GM19238 (cell line): ENCODE measurements at regions not wholly inside any gene's neighbourhood (a gene's known extent, or its start where the extent isn't known, plus 50 kb on each side); places are given as distances from the start of the nearest gene placed in this dataset.
"Not testable (repeated sequence)": the region's sequence is repeated elsewhere in the genome, so short reads cannot be mapped to it uniquely, and the experiment has no call there.

Experiments used
- DNase-seq: peaks from one replicate; pipeline ENCODE4 v3.0.0; 2011; ENCODE audit warnings: low spot score; ENCODE audit not compliant: insufficient read length

GRCh38 chr10:21366108-21366507 is 159.4 kb downstream of the SKIDA1 start:
- DNase-seq = not testable (repeated sequence)

- no peak for DNase-seq
These were observed 161.0 kb downstream of the SKIDA1 start for GRCh38 chr10:21364196-21365114.

- DNase-seq = no peak
These were observed 161.8 kb downstream of the SKIDA1 start for GRCh38 chr10:21363731-21364104.

- no peak for DNase-seq
These were observed 162.3 kb downstream of the SKIDA1 start for GRCh38 chr10:21363092-21363730.

GRCh38 chr10:21359202-21359601 is 166.3 kb downstream of the SKIDA1 start:
- DNase-seq = no peak

- DNase-seq = no peak
These were observed 169.9 kb downstream of the SKIDA1 start for GRCh38 chr10:21355591-21356011.

GRCh38 chr10:21352886-21353285 is 172.6 kb downstream of the SKIDA1 start:
- no peak for DNase-seq

- not testable (repeated sequence) for DNase-seq
These were observed 173.9 kb downstream of the SKIDA1 start for GRCh38 chr10:21351594-21351993.

- no peak for DNase-seq
These were observed 175.6 kb downstream of the SKIDA1 start for GRCh38 chr10:21349912-21350286.

- DNase-seq = no peak
These were observed 177.7 kb downstream of the SKIDA1 start for GRCh38 chr10:21347785-21348170.

GRCh38 chr10:21347043-21347784 is 178.3 kb downstream of the SKIDA1 start:
- no peak for DNase-seq

GRCh38 chr10:21343087-21343486 is 182.4 kb downstream of the SKIDA1 start:
- no peak for DNase-seq

GRCh38 chr10:21342499-21342898 is 183.0 kb downstream of the SKIDA1 start:
- DNase-seq = not testable (repeated sequence)

- no peak for DNase-seq
These were observed 185.2 kb downstream of the SKIDA1 start for GRCh38 chr10:21340331-21340730.

- DNase-seq = no peak
These were observed 188.2 kb downstream of the SKIDA1 start for GRCh38 chr10:21337171-21337792.

- no peak for DNase-seq
These were observed 188.9 kb downstream of the SKIDA1 start for GRCh38 chr10:21336476-21337170.

GRCh38 chr10:21334891-21335696 is 190.4 kb downstream of the SKIDA1 start:
- DNase-seq = no peak

- no peak for DNase-seq
These were observed 194.9 kb downstream of the SKIDA1 start for GRCh38 chr10:21330628-21331020.

GRCh38 chr10:21329995-21330627 is 195.4 kb downstream of the SKIDA1 start:
- DNase-seq = no peak
